ENCODE measurements at regions not wholly inside any gene's neighbourhood (a gene's known extent, or its start where the extent isn't known, plus 50 kb on each side); places are given as distances from the start of the nearest gene placed in this dataset.

- ATAC-seq (no peak), DNase-seq (ENCODE audit: low read depth, low spot score) (no peak)
- H3K4me3 ChIP-seq (ENCODE audit: low read depth in 2 of 2, low read length in 2 of 2) = no peak overlapping the region
- H3K27me3 ChIP-seq (ENCODE audit: control insufficient read depth, insufficient read depth, low read length) = no peaks in the 10 kb centered on the region
- no peaks in the 10 kb centered on the region for H3K9me3 ChIP-seq (ENCODE audit: control insufficient read depth, insufficient read depth, low read depth, low read length)
- intact Hi-C loops (cut with micrococcal nuclease; ENCODE audit: unreplicated experiment) = no loop called here
- POLR2A ChIA-PET = no interaction called here
- CTCF ChIA-PET = no interaction called here
- no peak overlapping the region for H3K27ac ChIP-seq (ENCODE audit: low read length)
- no peaks in the 10 kb centered on the region for H3K36me3 ChIP-seq (ENCODE audit: control insufficient read depth, insufficient read depth, low read length)
- BruUV-seq (replicated peaks) = no TSS peak
- no peaks in the 10 kb centered on the region for H3K4me1 ChIP-seq (ENCODE audit: control insufficient read depth, insufficient read depth, low read length)
- in situ Hi-C loops (cut with HindIII; ENCODE audit: low pct_unique_long_range_greater_than_20kb, low sequenced_read_pairs) = no loop called here
- no peak for TF ChIP-seq CTCF (IDR thresholded peaks at IDR 0.05)
- TF ChIP-seq SIN3A (IDR thresholded peaks at IDR 0.05; ENCODE audit: borderline replicate concordance, insufficient read depth, low read depth, low read length) = no peak
- no peak for TF ChIP-seq POLR2AphosphoS5 (IDR thresholded peaks at IDR 0.05; ENCODE audit: low read depth, low read length)
- TF ChIP-seq TCF7L2 (IDR thresholded peaks at IDR 0.05; ENCODE audit: low read depth, low read length) = no peak
- TF ChIP-seq, protein P1, sequence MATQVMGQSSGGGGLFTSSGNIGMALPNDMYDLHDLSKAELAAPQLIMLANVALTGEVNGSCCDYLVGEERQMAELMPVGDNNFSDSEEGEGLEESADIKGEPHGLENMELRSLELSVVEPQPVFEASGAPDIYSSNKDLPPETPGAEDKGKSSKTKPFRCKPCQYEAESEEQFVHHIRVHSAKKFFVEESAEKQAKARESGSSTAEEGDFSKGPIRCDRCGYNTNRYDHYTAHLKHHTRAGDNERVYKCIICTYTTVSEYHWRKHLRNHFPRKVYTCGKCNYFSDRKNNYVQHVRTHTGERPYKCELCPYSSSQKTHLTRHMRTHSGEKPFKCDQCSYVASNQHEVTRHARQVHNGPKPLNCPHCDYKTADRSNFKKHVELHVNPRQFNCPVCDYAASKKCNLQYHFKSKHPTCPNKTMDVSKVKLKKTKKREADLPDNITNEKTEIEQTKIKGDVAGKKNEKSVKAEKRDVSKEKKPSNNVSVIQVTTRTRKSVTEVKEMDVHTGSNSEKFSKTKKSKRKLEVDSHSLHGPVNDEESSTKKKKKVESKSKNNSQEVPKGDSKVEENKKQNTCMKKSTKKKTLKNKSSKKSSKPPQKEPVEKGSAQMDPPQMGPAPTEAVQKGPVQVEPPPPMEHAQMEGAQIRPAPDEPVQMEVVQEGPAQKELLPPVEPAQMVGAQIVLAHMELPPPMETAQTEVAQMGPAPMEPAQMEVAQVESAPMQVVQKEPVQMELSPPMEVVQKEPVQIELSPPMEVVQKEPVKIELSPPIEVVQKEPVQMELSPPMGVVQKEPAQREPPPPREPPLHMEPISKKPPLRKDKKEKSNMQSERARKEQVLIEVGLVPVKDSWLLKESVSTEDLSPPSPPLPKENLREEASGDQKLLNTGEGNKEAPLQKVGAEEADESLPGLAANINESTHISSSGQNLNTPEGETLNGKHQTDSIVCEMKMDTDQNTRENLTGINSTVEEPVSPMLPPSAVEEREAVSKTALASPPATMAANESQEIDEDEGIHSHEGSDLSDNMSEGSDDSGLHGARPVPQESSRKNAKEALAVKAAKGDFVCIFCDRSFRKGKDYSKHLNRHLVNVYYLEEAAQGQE (IDR thresholded peaks at IDR 0.05; ENCODE audit: insufficient read depth in 1 of 2, low read depth in 2 of 2, low read length in 1 of 2) = no peak
Observed at GRCh38 chr4:28475381-28475780, 1614.7 kb downstream of the STIM2 start.

GRCh38 chr4:28479666-28480065, 1619.0 kb downstream of the STIM2 start:
- ATAC-seq = no peak

More at GRCh38 chr4:28479666-28480065, 1619.0 kb downstream of the STIM2 start:
- intact Hi-C loops (cut with micrococcal nuclease; ENCODE audit: unreplicated experiment) (no loop called here), in situ Hi-C loops (cut with HindIII; ENCODE audit: low pct_unique_long_range_greater_than_20kb, low sequenced_read_pairs) (no loop called here)
- Histone ChIP-seq H3K36me3 (ENCODE audit: control insufficient read depth, insufficient read depth, low read length) (no peaks in the 10 kb centered on the region), H3K27me3 (ENCODE audit: control insufficient read depth, insufficient read depth, low read length) (no peaks in the 10 kb centered on the region), H3K4me3 (ENCODE audit: low read depth in 2 of 2, low read length in 2 of 2) (no peak overlapping the region), H3K4me1 (ENCODE audit: control insufficient read depth, insufficient read depth, low read length) (no peaks in the 10 kb centered on the region), H3K9me3 (ENCODE audit: control insufficient read depth, insufficient read depth, low read depth, low read length) (no peaks in the 10 kb centered on the region), H3K27ac (ENCODE audit: low read length) (no peak overlapping the region)
- no TSS peak for BruUV-seq (replicated peaks)
- DNase-seq (ENCODE audit: low read depth, low spot score) = no peak
- ChIA-PET POLR2A (no interaction called here), CTCF (no interaction called here)
- TF ChIP-seq, protein P1 (IDR thresholded peaks at IDR 0.05; ENCODE audit: insufficient read depth in 1 of 2, low read depth in 2 of 2, low read length in 1 of 2) = no peak
- no peak for TF ChIP-seq TCF7L2 (IDR thresholded peaks at IDR 0.05; ENCODE audit: low read depth, low read length)

Data from Panc1 (cell line).